Naive thymus-derived CD8-positive, alpha-beta T cell (primary cell): ENCODE measurements at regions not wholly inside any gene's neighbourhood (a gene's known extent, or its start where the extent isn't known, plus 50 kb on each side); places are given as distances from the start of the nearest gene placed in this dataset.
"Not testable (repeated sequence)": the region's sequence is repeated elsewhere in the genome, so short reads cannot be mapped to it uniquely, and the experiment has no call there.

ENCODE experiments used
- ATAC-seq, 2 donors: fragments of 150-1000 bp; cut with Tn5 transposase in 1 of 2; sonication (Bioruptor Pico), chemical (Tn5 transposase) in 1 of 2; 1 replicate in 1 of 2; 2 replicates in 1 of 2; pipeline ENCODE4 v1.10.0; 2021; ENCODE audit warnings: mild to moderate bottlenecking in 2 of 2, moderate library complexity in 2 of 2
- POLR2A ChIA-PET: fragments of 350-600 bp; sonication (Branson Sonifier 250); formaldehyde crosslinking; loops from one replicate; lab custom pipeline; 2021; ENCODE audit warnings: antibody characterized with exemption; lab: Charles Lee
- DNase-seq, 10 donors: peaks; one replicate each; pipeline versions ENCODE4 v3.0.0 to v3.0.0-alpha.2; 2020 to 2022
- H3K27ac Mint-ChIP-seq, 10 donors: one replicate each; pipeline ENCODE4 v1.8.0; 2020 to 2022; ENCODE audit warnings: mild to moderate bottlenecking in 10 of 10, mixed read lengths in 10 of 10, moderate library complexity in 4 of 10, inconsistent platforms in 1 of 10
- H3K27me3 Mint-ChIP-seq, 5 donors: one replicate each; pipeline ENCODE4 v1.8.0; 2021 to 2022; ENCODE audit warnings: mixed read lengths in 5 of 5
- H3K36me3 Mint-ChIP-seq, 3 donors: one replicate each; pipeline ENCODE4 v1.8.0; 2020 to 2022; ENCODE audit warnings: mixed read lengths in 3 of 3, mild to moderate bottlenecking in 2 of 3, inconsistent platforms in 1 of 3
- H3K4me1 Mint-ChIP-seq, 4 donors: one replicate each; pipeline ENCODE4 v1.8.0; 2021 to 2022; ENCODE audit warnings: mixed read lengths in 4 of 4
- H3K4me3 Mint-ChIP-seq, 10 donors: one replicate each; pipeline ENCODE4 v1.8.0; 2020 to 2022; ENCODE audit warnings: mild to moderate bottlenecking in 10 of 10, mixed read lengths in 10 of 10, moderate library complexity in 6 of 10, inconsistent platforms in 1 of 10
- H3K9me3 Mint-ChIP-seq, 9 donors: one replicate each; pipeline ENCODE4 v1.8.0; 2020 to 2022; ENCODE audit warnings: mixed read lengths in 9 of 9, mild to moderate bottlenecking in 3 of 9, inconsistent platforms in 1 of 9, moderate library complexity in 1 of 9

DNA sequence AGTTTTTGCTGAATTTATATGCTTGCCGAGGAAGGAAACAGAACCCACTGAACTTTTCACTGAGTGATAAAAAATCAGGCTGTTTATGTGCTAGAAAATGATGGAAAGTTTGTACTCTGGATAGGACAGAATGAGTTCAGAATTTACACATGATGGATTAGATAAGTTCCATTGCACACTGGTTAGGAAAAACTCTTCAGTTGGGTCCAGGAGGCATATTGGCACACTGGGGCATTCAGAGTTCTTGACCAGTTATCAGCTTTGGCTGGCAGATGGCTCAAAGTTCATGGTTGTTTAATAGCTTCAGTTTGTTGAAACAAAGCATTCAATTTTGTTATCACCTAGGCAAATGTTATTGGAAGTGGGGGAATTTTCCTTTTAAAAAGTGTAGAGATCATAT is 613.3 kb upstream of the SYNCRIP start:
- no peaks in the 10 kb centered on the region for H3K4me1 Mint-ChIP-seq
- no peak overlapping the region for H3K27ac Mint-ChIP-seq
- H3K4me3 Mint-ChIP-seq, result no peak overlapping the region
- ATAC-seq (no peak), DNase-seq (no peak)
- peaks cover 0 to 4% (median 0%) of the 10 kb centered on the region in 5 donors for H3K27me3 Mint-ChIP-seq
- H3K36me3 Mint-ChIP-seq, result no peaks in the 10 kb centered on the region
- POLR2A ChIA-PET, result no interaction called here
- H3K9me3 Mint-ChIP-seq, result peaks cover 1 to 12% (median 9%) of the 10 kb centered on the region in 9 donors

DNA sequence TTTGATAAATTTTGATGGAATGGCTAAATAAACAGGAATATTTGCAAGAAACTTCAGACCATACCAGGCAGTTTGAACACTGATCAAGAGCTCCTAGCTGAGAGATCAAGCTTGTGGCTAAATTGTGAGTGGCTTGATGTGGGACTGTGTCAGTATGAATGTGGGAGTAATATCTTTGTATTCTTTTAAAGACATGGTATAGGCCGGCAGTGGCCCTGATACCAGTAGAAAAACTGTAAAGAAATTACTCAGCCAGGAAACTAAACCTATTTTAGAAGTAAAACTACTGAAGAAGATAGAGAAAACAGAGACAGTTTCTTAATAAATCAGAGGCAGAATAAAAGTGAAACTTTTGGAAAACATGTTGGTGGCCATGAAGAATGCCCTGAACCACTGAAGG is 608.4 kb upstream of the SYNCRIP start:
- H3K27me3 Mint-ChIP-seq, result peaks cover 0 to 4% (median 0%) of the 10 kb centered on the region in 5 donors
- H3K9me3 Mint-ChIP-seq, result peaks cover 5 to 30% (median 9%) of the 10 kb centered on the region in 9 donors
- POLR2A ChIA-PET, result no interaction called here

DNA sequence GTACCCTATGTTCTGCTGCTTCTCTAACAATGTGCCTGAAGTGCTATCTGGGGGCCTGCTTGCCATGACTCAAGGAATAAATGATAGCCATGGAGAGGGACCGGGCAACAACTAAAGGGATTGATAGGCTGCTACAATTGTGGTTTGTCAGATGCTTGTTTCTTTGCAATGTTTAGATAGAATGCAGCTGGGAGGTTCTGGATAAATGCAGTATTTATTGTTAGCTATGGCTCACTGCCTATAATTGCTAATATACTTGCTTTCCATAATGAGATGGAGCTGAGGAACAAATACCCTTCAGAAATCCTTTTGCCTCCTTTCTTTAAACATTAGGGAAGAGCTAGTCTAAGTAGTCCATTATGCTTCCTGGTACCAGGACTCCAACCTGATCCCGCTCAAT is 575.2 kb upstream of the SYNCRIP start:
- no peaks in the 10 kb centered on the region for H3K4me1 Mint-ChIP-seq
- no peak overlapping the region for H3K27ac Mint-ChIP-seq
- no peak for DNase-seq
- H3K9me3 Mint-ChIP-seq, result peaks cover 0 to 16% (median 2%) of the 10 kb centered on the region in 9 donors
- no peak for ATAC-seq
- no peaks in the 10 kb centered on the region for H3K27me3 Mint-ChIP-seq
- H3K36me3 Mint-ChIP-seq, result no peaks in the 10 kb centered on the region
- POLR2A ChIA-PET, result no interaction called here
- no peak overlapping the region for H3K4me3 Mint-ChIP-seq

More for the DNA sequence above, 608.4 kb upstream of the SYNCRIP start:
- Mint-ChIP-seq H3K4me1 (no peaks in the 10 kb centered on the region), H3K4me3 (no peak overlapping the region), H3K36me3 (no peaks in the 10 kb centered on the region), H3K27ac (no peak overlapping the region)
- DNase-seq, result no peak
- no peak for ATAC-seq

DNA sequence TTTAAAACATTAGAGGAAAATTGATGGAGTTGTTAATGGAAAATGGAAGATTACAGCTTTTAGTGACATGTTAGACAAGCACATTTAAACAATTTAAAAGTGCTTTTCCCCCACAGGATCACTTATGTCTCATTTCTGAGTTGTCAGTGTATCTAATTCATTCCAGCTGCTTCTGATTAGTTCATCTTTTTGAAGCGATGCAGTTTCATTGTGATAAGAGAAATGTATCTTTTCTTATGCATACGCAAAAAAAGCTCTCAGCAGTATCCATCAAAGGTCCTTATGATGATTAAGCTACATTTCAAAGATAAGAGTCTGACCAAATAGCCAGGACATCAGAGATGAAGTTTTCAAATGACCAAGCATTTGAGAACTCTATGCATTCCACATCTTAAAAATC is 572.6 kb upstream of the SYNCRIP start:
- Mint-ChIP-seq H3K27me3 (no peaks in the 10 kb centered on the region), H3K27ac (no peak overlapping the region), H3K9me3 (peaks cover 0 to 7% (median 0%) of the 10 kb centered on the region in 9 donors), H3K4me3 (no peak overlapping the region), H3K36me3 (no peaks in the 10 kb centered on the region), H3K4me1 (no peaks in the 10 kb centered on the region)
- POLR2A ChIA-PET, result no interaction called here
- no peak for DNase-seq
- ATAC-seq, result no peak

DNA sequence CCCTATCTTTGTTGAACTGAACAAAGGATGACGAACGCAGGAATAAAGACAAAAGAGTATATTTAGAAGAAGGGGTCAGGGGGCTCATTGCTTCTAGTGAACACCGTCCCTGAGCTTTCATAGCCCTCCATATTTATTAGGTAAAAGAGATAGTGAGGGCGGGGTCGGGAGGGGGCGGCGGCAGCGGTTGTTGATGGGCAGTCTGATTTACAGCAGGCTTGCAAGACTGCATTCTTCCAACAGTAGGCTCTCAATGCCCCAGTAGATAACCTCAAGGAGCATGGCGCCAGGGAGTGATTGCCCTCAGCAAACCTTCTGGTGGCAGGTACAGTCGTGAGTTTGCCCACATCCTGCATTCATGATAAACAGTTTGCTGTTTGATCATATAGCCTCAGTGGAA is 563.3 kb upstream of the SYNCRIP start:
- DNase-seq, result no peak
- no peaks in the 10 kb centered on the region for H3K36me3 Mint-ChIP-seq
- H3K4me1 Mint-ChIP-seq, result no peaks in the 10 kb centered on the region
- H3K27ac Mint-ChIP-seq, result no peak overlapping the region
- ATAC-seq, result no peak
- no peaks in the 10 kb centered on the region for H3K27me3 Mint-ChIP-seq
- POLR2A ChIA-PET, result no interaction called here
- H3K9me3 Mint-ChIP-seq, result peaks cover 0 to 17% (median 7%) of the 10 kb centered on the region in 9 donors
- H3K4me3 Mint-ChIP-seq, result no peak overlapping the region

DNA sequence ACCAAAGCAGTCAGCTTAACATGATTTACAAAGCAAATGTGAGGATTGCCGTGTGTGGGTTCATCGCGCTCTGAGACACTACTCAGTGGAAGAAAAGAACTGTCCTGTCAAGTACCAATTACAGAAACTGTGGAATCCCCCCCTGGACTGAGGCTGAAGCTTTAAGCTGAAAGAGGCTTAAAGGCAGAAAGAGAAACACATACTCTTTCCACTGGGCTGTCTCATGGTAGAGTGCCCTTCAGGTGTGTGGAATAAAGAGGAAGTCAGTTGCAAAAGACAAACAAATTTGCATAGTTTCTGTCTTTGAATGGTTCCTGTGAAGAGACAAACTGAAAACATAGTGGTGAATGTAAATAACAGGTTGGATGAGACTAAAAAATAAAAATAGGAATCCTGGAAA is 560.4 kb upstream of the SYNCRIP start:
- no peak for DNase-seq
- H3K9me3 Mint-ChIP-seq, result peaks cover 0 to 14% (median 8%) of the 10 kb centered on the region in 9 donors

DNA sequence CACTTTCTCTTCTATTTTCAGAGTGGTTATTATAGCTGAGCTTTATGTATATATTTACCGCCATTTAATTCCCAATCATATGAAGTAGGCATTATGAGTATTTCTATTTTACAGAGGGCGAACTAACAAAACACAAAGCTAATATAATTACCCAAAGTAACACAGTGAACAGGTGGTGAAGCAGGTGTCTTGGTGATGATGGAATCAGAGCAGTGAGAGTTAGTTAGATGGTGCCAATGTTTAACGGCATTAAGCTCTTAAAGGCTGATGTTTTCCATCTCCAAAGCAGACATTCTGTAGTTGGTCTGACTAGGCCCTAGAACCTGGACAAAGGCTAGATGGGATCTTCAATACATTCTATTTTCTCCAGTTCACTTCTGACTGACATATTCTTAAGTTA is 551.1 kb upstream of the SYNCRIP start:
- H3K4me1 Mint-ChIP-seq, result no peaks in the 10 kb centered on the region
- ATAC-seq (no peak), DNase-seq (no peak)
- H3K9me3 Mint-ChIP-seq, result no peaks in the 10 kb centered on the region
- H3K27ac Mint-ChIP-seq, result no peak overlapping the region
- no peak overlapping the region for H3K4me3 Mint-ChIP-seq
- no peaks in the 10 kb centered on the region for H3K27me3 Mint-ChIP-seq
- POLR2A ChIA-PET, result no interaction called here
- H3K36me3 Mint-ChIP-seq, result no peaks in the 10 kb centered on the region

More for the DNA sequence above, 560.4 kb upstream of the SYNCRIP start:
- no peak for ATAC-seq
- no peaks in the 10 kb centered on the region for H3K4me1 Mint-ChIP-seq
- H3K36me3 Mint-ChIP-seq, result no peaks in the 10 kb centered on the region
- H3K27me3 Mint-ChIP-seq, result no peaks in the 10 kb centered on the region
- no peak overlapping the region for H3K27ac Mint-ChIP-seq
- H3K4me3 Mint-ChIP-seq, result no peak overlapping the region
- POLR2A ChIA-PET, result no interaction called here

DNA sequence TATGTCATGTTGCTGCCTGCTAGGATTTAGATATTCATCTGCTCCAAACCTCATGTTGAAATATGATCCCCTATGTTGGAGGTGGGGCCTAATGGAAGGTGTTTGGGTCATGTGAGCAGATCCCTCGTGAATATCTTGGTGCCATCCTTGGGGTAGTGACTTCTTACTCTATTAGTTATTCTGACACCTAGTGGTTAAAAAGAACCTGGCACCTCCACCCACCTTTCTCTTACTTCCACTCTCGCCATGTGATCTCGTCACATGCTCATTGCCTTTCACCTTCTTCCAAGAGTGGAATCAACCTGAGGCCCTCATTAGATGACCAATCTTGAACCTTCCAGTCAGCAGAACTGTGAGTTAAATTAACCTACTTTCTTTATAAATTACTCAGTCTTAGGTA is 549.4 kb upstream of the SYNCRIP start:
- H3K27me3 Mint-ChIP-seq, result peaks cover 0 to 2% (median 0%) of the 10 kb centered on the region in 5 donors
- POLR2A ChIA-PET, result no interaction called here
- H3K36me3 Mint-ChIP-seq, result no peaks in the 10 kb centered on the region
- peaks cover 0 to 4% (median 0%) of the 10 kb centered on the region in 9 donors for H3K9me3 Mint-ChIP-seq
- no peak overlapping the region for H3K27ac Mint-ChIP-seq
- DNase-seq (no peak), ATAC-seq (no peak)
- H3K4me3 Mint-ChIP-seq, result no peak overlapping the region
- H3K4me1 Mint-ChIP-seq, result no peaks in the 10 kb centered on the region

DNA sequence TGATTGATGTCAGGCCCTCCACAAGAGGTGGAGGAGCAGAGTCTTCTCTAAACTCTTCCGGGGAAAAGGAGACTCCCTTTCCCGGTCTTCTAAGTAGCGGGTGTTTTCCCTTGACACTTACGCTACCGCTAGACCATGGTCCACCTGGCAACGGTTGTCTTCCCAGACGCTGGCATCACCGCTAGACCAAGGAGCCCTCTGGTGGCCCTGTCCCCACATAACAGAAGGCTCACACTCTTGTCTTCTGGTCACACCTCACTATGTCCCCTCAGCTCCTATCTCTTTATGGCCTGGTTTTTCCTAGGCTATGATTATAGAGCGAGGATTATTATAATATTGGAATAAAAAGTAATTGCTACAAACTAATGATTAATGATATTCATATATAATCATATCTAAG is 532.5 kb upstream of the SYNCRIP start:
- POLR2A ChIA-PET, H3K4me3 Mint-ChIP-seq, DNase-seq, H3K36me3 Mint-ChIP-seq, H3K4me1 Mint-ChIP-seq, H3K27me3 Mint-ChIP-seq, ATAC-seq, H3K27ac Mint-ChIP-seq: not testable (repeated sequence)
- peaks cover 0 to 25% (median 7%) of the 10 kb centered on the region in 9 donors for H3K9me3 Mint-ChIP-seq

DNA sequence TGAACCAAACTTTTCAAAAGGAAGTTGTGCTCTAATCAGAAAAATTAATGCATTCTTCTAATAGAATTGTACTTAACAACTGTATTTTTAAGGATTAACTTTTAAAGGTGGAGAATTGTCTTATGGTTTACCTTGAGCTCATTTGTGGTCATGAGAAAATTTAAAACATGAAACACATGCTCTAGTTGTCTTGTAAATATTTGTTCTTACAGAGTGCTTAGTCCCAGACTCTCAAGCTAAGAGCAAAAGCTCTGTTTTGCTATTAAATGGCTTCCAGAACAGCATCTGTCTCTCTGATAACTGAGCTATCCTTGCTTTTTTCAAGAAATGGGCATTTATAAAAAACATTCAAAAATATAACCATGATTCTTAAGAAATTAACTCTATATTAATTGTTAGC is 512.2 kb upstream of the SYNCRIP start:
- H3K9me3 Mint-ChIP-seq, result peaks cover 0 to 5% (median 0%) of the 10 kb centered on the region in 9 donors
- H3K27me3 Mint-ChIP-seq, result peaks cover 0 to 3% (median 0%) of the 10 kb centered on the region in 5 donors
- no peak for ATAC-seq
- no peak for DNase-seq
- H3K36me3 Mint-ChIP-seq, result no peaks in the 10 kb centered on the region
- POLR2A ChIA-PET, result no interaction called here
- no peak overlapping the region for H3K27ac Mint-ChIP-seq
- H3K4me3 Mint-ChIP-seq, result no peak overlapping the region
- no peaks in the 10 kb centered on the region for H3K4me1 Mint-ChIP-seq

DNA sequence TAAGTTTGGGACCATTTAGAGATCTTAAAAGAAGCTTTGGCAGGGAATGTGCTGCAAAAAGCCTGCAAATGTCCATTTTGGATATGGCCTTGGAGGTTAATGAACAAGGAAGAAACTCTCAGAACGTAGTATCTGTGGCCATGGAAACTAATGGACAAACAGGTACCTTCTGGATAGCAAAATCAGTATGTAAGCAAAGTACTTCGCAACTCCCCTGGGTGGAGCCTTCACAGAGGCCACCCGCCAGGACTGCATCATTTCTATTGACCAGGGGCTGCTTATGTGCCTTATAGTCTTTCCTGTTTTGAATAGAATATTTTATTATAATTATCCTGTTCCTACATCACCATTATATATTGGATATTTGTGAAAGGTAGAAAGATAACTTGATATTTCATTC is 510.8 kb upstream of the SYNCRIP start:
- no peak for DNase-seq
- Mint-ChIP-seq H3K9me3 (peaks cover 0 to 3% (median 0%) of the 10 kb centered on the region in 9 donors), H3K27ac (no peak overlapping the region), H3K4me1 (no peaks in the 10 kb centered on the region), H3K4me3 (no peak overlapping the region), H3K36me3 (no peaks in the 10 kb centered on the region), H3K27me3 (peaks cover 0 to 3% (median 0%) of the 10 kb centered on the region in 5 donors)
- ATAC-seq, result no peak
- POLR2A ChIA-PET, result no interaction called here

DNA sequence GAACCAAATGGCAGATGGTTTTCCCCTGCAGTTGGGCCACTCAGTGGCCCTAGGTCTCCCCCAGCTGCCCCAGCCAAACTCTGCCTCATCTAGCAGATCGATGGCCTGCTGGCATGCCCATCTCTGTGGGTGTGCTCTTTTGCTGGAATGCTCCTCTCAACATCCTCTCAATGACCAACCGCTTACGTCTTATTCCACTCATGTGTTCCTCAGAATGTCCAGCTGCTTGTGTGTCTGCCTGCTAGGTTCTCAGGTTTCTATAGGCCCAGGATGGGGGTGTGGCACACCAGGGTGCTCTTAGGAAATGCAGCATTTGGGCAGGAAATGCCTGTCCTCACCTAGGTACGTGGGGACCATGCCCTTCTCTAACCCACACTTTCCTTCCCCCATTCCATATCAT is 509.9 kb upstream of the SYNCRIP start:
- no peak for ATAC-seq

DNA sequence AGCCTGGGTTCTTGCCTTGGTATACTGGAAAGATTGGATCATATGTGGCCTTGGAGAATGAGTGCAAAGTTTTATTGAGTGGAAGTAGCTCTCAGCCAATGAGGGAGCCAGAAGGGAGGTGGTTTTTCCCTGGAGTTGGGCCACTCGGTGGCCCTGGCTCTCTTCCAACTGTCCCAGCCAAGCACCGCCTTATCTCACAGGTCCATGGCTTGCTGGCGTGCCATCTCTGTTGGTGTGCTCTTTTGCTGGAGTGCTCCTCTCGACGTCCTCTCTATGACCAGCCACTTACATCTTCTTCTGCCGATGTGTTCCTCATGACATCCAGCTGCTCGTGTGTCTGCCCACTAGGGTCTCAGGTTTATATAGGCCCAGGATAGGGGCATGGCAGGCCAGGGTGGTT is 505.9 kb upstream of the SYNCRIP start:
- no peak overlapping the region for H3K27ac Mint-ChIP-seq
- no peak for ATAC-seq
- POLR2A ChIA-PET, result no interaction called here
- no peak for DNase-seq
- H3K4me3 Mint-ChIP-seq, result no peak overlapping the region
- H3K4me1 Mint-ChIP-seq, result no peaks in the 10 kb centered on the region
- no peaks in the 10 kb centered on the region for H3K36me3 Mint-ChIP-seq
- peaks cover 0 to 3% (median 0%) of the 10 kb centered on the region in 9 donors for H3K9me3 Mint-ChIP-seq
- H3K27me3 Mint-ChIP-seq, result no peaks in the 10 kb centered on the region

More for the DNA sequence above, 509.9 kb upstream of the SYNCRIP start:
- Mint-ChIP-seq H3K27ac (no peak overlapping the region), H3K9me3 (peaks cover 0 to 3% (median 0%) of the 10 kb centered on the region in 9 donors), H3K36me3 (no peaks in the 10 kb centered on the region), H3K4me3 (no peak overlapping the region), H3K27me3 (peaks cover 0 to 3% (median 0%) of the 10 kb centered on the region in 5 donors), H3K4me1 (no peaks in the 10 kb centered on the region)
- no peak for DNase-seq
- POLR2A ChIA-PET, result no interaction called here

DNA sequence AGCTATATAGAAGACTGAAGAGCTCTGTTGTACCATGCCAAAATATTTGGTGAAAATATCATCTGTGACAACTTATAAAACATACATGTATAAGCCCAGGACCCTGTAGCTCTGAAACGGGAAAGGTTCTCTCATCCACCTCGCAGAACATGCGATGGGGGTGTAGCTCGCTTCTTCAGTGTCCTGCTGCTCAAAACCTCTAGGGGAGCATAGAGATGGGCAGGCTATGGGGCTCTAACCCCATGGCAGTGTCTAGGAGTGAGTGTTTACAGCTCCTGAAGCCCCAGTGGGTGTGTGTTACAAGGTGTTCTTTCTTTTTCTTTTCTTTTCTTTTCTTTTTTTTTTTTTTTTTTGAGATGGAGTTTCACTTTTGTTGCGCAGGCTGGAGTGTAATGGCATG is 505.2 kb upstream of the SYNCRIP start:
- Mint-ChIP-seq H3K36me3 (no peaks in the 10 kb centered on the region), H3K4me1 (no peaks in the 10 kb centered on the region), H3K27ac (no peak overlapping the region), H3K9me3 (peaks cover 0 to 5% (median under 1%) of the 10 kb centered on the region in 9 donors), H3K27me3 (no peaks in the 10 kb centered on the region), H3K4me3 (no peak overlapping the region)
- DNase-seq (no peak), ATAC-seq (no peak)
- POLR2A ChIA-PET, result no interaction called here
